Epithelial cell of esophagus (primary cell): ENCODE measurements at regions not wholly inside any gene's neighbourhood (a gene's known extent, or its start where the extent isn't known, plus 50 kb on each side); places are given as distances from the start of the nearest gene placed in this dataset.

Source experiments
- DNase-seq: peaks from one replicate; pipeline ENCODE4 v3.0.0; 2010; ENCODE audit warnings: low read depth
- H3K4me3 ChIP-seq: 2 replicates; pipeline ENCODE4 v1.5.1; 2011; ENCODE audit warnings: mild to moderate bottlenecking, low read length, control low read depth
- TF ChIP-seq, protein P1 (sequence below): IDR thresholded peaks from 2 replicates; pipeline ENCODE4 v1.5.1; 2011; ENCODE audit warnings: low read depth, mild to moderate bottlenecking, low read length, control low read depth, inconsistent platforms; ENCODE audit not compliant: insufficient read depth; ENCODE audit errors: missing control alignments

DNA sequence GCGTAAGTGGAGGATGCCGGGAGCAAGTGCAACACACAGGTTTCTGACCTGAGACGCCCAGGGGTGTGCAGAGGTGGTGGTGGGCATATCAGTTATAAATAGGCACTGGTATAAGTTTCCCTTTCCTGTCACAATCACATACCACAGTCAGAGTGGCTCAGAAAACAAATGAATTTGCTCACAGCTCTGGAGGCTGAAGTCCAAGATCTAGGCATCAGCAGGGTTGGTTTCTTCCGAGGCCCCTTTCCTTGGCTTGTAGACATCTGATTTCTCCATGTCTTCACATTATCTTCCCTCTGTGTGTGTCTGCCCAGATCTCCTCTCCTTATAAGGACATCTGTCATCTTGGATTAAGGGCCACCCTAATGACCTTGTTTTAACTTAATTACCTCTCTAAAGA is 250.5 kb upstream of the TNRC6C start:
- H3K4me3 ChIP-seq: no peak overlapping the region
- TF ChIP-seq, protein P1, sequence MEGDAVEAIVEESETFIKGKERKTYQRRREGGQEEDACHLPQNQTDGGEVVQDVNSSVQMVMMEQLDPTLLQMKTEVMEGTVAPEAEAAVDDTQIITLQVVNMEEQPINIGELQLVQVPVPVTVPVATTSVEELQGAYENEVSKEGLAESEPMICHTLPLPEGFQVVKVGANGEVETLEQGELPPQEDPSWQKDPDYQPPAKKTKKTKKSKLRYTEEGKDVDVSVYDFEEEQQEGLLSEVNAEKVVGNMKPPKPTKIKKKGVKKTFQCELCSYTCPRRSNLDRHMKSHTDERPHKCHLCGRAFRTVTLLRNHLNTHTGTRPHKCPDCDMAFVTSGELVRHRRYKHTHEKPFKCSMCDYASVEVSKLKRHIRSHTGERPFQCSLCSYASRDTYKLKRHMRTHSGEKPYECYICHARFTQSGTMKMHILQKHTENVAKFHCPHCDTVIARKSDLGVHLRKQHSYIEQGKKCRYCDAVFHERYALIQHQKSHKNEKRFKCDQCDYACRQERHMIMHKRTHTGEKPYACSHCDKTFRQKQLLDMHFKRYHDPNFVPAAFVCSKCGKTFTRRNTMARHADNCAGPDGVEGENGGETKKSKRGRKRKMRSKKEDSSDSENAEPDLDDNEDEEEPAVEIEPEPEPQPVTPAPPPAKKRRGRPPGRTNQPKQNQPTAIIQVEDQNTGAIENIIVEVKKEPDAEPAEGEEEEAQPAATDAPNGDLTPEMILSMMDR: no peak

DNA sequence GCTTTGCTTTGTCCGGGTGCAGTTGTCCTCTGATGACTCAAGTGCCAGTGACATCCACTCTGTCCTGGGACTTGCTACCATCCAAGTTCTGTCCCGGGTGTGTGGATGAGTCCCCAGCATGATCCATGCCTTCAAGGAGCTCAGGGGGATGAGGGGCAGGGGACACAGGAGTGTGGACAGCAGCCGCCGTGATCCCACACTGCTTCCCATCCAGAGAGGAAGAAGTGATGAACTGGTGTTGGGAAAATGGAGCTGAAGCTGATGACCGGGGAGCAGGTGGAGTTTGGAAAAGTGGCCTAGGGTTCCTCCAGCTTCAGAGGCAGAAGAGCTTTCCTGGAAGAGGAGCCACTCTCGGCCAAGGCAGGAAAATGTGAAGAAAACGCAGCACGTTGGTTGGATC is 249.6 kb upstream of the TNRC6C start:
- no peak overlapping the region for H3K4me3 ChIP-seq
- TF ChIP-seq, protein P1: no peak
- DNase-seq: no peak

More for the DNA sequence above, 250.5 kb upstream of the TNRC6C start:
- DNase-seq: no peak

DNA sequence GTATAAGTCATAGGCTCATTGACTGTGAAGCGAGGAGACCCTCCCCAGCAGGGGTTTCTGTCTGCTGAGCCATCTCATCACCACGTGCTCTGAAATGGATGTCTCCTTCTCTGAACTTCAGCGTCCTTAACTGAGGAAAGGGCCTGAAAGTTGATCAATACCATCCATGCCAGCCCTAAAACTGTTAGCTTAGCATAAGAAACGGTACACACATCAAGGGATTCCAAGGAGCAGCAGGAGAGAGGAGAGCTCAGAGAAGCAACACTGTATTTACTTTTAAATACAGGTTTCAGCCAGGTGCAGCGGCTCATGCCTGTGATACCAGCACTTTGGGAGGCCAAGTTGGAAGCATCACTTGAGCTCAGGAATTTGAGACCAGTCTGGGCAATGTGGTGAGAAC is 248.9 kb upstream of the TNRC6C start:
- TF ChIP-seq, protein P1: no peak
- no peak overlapping the region for H3K4me3 ChIP-seq
- no peak for DNase-seq

DNA sequence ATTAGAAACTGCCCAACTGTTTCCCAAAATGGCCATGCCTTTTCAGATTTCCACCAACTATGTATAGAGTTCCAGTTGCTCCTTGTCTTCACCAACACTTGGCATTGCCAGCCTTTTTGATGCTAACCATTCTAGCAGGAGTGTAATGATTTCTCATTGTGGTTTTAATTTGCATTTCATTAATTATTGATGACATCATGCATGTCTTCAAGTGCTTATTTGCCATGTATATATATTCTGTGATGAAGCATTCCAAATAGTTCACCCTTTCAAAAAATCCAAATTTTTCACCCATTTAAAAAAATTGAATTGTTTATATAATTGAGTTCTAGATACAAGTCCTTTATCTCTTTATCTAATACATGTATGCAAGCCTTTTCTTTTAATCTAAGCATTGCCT is 245.9 kb upstream of the TNRC6C start:
- DNase-seq: no peak
- TF ChIP-seq, protein P1: no peak
- no peak overlapping the region for H3K4me3 ChIP-seq

DNA sequence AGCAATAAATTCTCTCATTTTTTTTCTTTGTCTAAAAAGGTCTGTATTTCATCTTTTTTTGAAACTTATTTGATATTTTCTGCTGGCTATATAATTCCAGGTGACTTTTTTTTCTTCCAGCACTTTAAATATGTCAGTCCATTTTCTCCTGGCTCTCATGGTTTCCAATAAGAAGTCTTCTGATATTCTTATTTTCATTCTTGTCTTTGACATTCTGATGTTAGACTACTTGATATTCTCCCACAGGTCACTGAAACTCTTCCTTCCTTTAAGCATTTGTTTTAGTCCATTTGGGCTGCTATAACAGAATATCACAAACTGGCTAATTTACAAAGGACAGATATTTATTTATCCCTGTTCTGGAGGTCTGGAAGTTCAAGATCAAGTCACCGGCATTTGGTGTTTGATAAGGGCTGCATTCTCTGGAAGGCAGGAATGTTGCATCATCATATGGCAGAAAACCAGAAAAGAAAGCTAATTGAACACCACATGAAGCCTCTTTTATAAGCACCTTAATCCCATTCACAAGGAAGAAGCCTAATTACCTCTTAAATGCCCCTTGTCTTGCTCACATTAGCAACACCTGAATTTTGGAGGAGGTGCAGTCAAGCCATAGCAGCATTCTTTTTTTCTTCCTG is 242.1 kb upstream of the TNRC6C start:
- TF ChIP-seq, protein P1: no peak
- no peak overlapping the region for H3K4me3 ChIP-seq
- no peak for DNase-seq

DNA sequence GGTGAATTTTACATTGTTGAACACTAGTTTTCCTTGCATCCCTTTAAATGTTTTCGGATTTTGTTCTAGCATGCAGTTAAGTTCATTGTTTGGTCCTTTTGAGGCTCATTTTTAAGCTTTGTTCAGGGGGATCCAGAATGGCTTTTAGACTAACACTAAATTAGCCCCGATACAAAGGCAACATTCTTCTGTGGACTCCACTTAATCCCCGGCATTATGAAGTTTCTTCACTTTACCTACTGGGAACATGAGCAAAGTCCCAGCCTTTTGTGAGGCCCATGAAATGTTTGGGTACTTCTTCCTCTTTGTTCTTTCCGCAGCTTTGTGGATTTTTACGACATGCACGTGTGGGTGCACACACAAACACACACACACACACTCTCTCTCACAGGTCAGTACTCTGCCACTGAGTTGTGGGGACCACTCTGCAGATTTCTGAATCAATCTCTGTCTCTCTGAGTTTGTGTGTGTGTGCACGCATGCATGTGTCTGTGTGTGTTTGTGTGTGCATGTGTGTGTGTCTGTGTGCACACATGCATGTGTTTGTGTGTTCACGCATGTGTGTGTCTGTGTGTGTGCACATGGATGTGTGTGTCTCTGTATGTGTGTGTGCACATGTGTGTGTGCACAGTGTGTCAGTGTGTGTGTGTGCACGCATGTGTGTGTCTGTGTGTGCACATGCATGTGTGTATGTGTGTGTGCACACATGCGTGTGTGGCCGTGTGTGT is 240.4 kb upstream of the TNRC6C start:
- TF ChIP-seq, protein P1: no peak
- no peak for DNase-seq

DNA sequence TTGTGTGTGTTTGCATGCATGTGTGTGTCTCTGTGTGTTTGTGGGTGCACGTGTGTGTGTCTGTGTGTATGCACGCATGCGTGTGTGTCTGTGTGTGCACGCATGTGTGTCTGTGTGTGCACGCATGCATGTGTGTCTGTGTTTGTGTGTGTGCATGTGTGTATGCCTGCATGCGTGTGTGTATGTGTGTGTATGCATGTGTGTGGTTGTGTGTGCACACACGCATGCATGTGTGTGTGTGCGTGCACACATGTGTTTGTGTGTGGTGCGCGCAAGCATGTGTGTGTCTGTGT is 239.9 kb upstream of the TNRC6C start:
- DNase-seq: no peak
- TF ChIP-seq, protein P1: no peak
- H3K4me3 ChIP-seq: no peak overlapping the region

More for the DNA sequence above, 240.4 kb upstream of the TNRC6C start:
- no peak overlapping the region for H3K4me3 ChIP-seq
